Middle frontal gyrus (tissue), 1 donor: ENCODE measurements at regions not wholly inside any gene's neighbourhood (a gene's known extent, or its start where the extent isn't known, plus 50 kb on each side); places are given as distances from the start of the nearest gene placed in this dataset.
"Not testable (repeated sequence)": the region's sequence is repeated elsewhere in the genome, so short reads cannot be mapped to it uniquely, and the experiment has no call there.

ENCODE experiments used
- DNase-seq: peaks from one replicate; pipeline ENCODE4 v3.0.0-alpha.2; 2015; ENCODE audit warnings: low spot score; ENCODE audit errors: extremely low spot score

DNA sequence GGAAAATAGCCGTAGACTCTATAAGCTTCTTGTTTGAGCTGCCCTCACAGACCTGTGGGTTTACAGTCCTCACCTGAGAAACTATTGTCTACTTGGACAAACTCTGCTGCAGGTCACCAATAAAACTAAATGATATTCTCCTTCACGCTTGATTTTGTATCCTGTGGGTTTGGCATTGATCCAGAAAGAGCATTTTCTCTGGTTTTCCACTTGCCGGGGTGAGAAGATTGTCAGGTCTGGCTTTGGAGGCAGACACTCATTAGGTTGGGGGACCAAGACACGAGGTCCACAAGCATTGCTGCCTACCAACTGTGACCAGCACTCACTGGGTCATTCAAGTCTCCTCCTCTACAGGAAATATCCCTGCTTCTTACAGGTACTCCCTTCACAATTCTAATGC lies 68.5 kb downstream of the CDC14C start:
- DNase-seq: no peak

DNA sequence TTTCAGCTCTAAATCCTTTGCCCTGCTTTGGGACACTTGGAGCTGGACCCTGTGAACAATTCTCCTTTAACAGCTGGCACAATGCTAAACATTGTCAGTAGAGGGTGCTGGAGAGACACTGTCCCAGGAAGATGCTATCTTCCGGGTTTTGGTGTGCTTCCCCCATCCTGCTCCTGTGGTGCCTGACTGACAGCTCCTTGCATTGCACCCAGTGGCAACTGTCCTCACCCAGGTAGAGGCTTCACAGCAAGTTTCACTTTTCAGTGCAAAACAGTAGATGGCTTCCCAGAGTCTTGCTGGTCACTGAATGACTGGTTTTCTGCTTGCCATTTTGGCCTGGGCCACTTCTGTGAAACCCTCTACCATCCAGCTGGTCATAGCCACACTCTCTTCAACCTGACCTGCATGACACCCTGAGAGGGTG lies 77.3 kb downstream of the CDC14C start:
- no peak for DNase-seq

DNA sequence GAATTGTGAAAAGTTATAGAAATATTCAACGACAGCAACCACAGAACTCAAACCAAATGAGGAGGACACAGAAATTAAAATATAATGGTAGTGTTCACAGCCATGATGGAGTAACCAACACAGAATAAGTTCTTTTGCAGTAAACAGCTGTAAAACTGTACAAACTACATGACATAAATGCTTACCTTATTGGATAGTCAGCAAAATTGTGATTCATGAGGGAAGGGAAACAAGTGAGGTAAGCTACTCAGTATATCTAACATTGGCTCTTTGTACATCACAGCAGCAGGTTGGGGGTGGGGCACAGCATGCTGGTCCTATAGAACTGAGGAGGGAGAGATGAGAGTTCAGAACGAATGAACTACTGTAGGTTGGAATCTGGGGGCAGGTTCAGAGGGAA lies 86.4 kb downstream of the CDC14C start:
- no peak for DNase-seq

DNA sequence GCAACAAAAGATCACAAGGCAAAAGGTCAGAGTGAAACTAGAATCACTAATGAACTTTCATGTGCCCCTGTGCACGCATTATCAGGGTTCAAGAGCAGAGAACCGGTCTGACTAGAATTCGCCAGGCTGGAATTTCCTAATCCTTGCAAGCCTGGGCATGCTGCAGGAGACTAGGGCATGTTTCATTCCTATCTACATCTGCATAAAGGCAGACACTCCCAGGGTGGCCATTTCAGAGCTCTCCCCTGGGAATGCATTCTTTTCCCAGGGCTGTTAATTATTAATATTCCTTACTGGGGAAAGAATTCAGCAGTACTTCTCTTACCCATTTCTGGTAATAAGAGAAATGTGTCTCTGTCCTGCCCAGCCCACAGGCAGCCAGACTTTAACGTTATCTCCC lies 90.5 kb downstream of the CDC14C start:
- DNase-seq: no peak

DNA sequence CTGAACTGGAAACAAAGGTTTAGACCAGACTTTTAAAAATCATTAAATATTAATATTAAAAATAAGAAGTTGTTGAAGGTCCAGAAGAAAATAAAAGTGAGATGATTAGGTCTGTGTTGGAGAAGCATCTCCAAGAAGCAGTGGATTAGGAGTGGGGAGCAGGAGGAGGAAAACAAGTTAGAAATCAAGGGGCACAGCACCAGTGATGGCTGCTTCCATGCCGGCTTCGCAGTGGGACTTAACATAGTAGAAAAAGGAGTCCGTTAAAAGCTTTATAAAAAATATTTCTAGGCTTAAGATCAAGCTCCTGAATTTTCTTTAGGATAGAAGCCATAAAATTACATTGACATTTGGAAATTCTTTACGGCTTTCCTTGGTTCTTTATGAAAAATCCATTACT lies 95.8 kb downstream of the CDC14C start:
- DNase-seq: no peak

DNA sequence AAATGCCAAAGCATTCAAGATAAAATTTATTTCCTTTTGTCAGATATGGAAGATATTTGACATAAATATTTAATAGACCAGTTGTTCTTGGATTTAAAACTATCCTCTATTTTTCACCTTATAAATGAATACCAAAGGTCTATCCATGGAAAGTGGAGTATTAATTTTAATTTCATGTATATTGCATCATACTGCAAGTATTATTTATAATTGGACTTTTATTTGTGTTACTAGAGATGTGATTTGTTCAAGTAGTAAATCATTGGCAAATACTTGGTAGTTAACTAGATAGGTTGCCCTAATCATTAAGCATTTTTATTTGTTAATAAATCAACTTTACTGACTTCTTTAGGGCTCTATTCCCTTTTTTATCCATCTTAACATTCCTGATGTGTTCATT lies 98.1 kb downstream of the CDC14C start:
- DNase-seq: no peak

DNA sequence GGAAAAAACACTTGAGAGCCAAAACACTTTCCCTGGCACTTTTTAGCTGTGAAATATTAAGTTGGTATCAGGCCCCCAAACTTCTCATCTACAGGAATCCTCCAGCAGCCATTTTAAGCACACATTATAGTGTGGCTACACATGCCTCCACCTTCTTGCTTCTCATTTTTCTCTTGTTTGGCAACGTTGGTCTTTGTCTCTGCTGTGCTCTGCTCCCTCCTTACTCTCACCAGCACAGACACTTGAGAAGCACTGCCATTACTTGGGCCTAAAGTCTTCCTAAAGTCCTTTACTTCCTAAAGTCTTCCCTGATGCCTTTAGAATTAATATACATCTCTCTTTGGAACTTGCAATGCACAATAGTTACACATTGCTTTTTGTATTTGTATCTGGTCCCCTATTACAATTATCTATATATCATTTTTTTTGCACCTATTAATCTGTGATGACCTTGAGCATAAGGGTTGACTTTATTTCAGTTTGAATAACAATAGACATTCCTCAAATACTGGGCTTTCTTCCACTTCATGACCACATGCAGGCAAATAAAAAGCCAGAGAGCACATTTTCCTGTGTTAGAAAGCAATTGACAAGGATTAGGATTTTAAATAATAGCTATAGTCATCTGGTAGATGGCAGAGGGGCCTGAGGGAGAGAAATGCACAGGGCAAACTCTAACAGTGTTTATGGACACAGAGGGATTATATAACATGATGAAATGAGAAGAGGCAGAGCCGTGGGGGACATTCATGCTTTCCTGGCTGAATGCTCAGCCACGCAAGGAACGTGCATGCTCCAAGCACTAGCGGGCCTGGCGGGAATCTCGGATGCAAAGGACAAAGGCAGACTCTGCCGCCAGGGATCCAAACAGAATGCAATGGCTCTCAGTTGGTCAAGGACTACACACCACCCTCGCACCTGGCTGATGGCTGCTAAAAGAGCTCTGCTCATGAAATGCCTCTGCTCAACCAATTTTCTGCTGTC lies 99.3 kb downstream of the CDC14C start:
- no peak for DNase-seq

DNA sequence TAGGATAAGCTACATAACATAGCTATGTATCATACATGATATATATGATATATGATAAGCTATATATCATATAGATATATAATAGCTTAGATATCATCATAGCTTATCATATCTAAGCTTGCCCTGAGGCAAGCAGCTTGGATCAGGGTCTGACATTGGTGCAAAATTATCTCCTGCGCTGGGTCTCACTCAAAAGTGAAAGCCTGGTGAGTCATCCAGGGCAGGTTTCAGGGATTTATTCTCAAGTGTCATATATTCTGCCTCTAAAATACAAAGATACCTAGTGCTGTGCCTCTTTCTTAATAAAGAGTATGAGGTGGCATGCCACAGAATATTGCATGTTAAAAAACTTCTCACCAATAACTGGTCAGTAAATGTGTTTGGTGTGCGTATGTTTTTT lies 105.9 kb downstream of the CDC14C start:
- DNase-seq: no peak

DNA sequence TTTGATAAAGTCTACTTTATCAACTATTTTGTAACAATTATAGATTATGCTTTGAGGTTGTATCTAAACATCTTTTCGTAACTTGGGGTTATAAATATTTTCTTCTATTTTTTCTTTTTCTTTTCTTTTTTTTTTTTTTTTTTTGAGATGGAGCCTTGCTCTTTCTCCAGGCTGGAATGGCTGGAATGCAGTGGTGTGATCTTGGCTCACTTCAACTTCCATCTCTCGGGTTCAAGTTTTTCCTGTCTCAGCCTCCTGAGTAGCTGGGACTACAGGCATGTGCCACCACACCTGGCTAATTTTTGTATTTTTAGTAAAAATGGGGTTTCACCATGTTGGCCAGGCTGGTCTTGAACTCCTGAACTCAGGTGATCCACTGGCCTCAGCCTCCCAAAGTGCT lies 108.8 kb downstream of the CDC14C start:
- not testable (repeated sequence) for DNase-seq

DNA sequence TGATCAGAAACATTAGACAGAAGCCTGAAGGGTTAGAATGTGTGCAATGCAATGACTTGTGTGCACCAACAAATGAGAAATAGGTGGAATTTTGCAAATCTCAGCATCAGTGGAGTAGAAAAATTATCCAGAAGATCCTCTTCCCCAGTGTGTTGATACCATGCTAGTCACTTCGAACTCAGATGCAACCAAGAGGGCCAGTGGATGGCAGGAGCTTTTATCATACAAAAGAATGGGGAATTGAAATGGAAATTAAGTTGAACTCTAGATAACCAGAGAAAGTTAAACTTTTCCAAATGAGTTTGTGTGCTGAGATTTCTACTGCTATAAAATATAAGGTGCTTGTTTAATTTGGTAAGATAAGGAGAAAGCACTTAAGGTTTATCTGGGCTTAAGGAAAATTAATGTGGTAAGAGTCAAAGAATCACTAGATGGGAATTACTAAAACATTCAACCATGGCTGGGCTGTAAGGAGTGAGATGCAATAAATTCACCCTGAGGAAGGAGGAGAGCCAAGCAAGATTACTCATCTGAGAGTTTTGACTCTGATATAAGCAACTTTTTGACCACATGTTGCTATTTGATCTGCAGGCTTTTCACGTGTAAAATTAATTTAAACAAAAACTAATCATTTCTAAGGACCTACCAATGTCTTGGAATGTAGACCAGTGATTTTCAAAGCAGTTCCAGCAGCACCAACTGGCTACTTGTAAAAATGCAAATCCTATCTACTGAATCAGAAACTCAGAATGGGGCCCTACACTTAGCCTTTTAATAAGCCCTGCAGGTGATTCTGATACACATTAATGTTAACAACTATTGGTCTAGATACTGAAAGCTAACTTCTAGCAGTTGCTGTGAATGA lies 113.2 kb downstream of the CDC14C start:
- no peak for DNase-seq

DNA sequence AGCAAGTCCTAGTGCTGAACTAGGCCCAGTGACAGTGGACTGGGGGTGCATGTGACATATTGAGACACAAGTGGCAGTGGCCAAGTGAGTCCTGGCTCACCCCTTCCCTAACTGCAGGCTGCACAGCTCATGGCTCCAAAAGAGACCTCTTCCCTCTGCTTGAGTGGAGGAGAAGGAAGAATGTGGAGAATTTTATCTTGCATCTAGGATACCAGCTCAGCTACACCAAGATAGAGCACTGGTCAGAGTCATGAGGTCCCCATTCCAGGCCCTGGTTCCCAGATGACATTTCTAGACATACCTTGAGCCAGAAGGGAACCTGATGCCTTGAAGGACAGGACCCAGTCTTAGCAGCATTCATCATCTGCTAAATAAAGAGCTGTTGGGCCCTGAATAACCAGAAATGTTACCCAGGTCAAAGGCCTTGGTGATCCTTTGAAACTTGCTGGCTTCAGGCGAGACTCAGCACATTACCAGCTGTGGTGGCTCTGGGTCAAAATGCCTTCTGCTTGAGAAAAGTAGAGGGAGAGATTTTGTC lies 114.5 kb downstream of the CDC14C start:
- DNase-seq: no peak

DNA sequence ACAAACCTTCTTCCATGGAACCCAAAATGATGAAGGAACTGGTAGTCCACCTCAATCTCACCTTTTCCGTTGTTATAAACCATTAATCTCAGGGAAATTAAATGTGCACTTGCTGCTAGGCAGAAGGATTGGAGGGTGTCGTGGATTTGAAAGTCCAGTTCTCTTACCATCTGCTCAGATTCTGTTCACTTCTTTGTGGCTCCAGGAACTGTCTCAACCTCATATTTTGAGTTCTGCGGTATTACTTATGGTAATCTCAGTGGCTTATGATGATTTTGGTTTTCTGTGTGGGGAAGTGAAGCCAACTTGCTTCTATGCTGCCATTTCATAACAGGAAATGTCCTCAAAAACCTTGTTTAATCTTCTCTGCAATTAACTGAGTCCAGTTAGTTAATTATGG lies 136.4 kb downstream of the CDC14C start:
- no peak for DNase-seq

DNA sequence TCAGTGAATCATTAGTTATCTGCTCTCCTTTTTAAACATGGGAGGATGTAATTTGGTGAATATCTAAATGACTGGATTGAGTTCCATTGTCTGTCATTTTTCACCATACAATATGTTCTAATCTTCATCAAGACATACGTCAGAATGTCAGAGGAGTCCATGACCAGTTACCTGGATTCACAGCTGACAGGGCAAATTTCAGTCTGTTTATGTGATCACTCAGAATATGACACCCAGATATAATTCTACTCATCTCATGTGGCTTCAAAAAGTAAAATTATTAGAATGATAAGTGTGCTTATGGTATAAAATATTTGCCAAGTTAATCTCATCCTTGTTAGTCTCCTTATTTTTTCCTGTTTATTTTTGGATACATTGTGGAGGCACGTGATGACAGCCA lies 150.2 kb downstream of the CDC14C start:
- no peak for DNase-seq

DNA sequence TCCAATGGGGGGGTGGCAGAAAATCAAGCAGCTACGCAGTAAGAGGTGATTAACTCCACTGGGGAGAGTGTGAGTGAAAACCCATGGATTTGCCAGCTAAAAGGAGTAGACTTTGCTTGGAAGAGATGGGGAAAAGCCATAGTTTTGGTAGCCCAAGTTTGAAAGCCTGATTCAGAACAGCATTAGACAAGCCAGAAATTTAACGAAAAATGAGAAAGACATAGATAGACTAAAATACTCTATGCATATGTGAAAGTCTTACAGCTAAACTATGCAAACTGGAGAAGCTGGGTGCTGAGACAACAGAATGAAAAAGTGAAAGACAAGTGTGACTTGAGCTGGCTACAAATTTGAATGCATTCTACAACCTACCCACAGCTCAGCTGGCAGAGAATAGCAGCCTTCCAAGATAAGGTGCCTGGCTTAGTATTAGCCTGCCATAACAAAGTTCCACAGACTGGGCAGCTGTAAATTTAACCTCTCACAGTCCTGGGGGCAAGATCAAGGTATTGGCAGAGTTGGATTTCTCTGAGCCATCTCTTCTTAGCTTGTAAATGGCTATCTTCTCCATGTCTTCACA lies 156.6 kb downstream of the CDC14C start:
- DNase-seq: no peak

DNA sequence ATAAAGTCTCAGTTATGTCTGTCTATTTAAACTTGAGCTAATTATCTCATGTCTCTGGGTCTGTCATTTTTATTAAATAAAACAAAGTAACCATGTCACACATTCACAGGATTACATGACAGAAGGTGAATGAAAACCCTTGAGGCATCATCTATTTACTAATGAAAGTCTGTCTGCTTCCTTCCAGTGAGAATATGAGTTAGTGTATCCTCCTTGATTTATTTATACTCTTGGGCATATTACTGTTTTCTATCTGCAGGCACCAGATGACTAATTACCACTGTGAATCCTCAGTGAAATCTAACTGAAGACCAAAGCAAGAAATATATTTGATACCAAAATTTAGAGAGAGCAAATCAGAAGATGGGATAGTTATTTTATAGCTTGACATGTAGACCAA lies 163.7 kb downstream of the CDC14C start:
- no peak for DNase-seq

DNA sequence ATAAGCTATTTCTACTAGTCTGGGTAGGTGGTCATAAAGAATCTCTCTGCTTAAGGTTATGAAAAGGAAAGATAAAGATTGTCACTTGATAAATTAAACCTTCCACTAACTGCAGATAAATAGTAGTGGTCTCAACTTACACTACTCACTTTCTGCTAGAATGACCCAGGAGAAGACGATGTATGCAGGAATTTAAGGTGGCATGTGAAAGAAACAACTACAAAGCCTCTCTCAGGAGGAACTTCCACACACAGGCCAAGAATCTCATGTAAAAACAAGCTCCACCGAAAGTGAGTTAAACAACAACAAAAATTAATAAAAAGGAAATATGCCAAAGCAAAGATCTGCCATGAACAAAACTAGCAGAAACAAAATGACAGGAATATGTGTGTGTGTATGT lies 165.4 kb downstream of the CDC14C start:
- no peak for DNase-seq

DNA sequence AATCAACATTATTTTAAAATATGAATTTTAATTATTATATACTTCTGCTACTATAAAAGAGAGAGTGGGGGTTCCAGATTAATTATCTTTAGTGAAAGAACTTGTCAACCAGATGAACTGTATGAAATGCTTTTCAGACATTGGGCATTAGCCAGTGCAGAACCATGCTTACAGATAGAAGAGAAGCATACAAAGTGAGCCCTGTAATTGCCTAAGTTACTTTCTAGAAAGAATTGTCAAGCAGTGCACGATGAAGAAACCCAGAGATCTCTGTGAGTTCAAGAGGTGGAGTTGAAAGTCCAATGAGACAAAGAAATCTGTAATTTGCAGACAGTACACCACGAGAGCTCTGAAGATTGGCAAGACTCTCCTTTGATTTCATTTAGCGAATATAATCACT lies 166.7 kb downstream of the CDC14C start:
- no peak for DNase-seq

DNA sequence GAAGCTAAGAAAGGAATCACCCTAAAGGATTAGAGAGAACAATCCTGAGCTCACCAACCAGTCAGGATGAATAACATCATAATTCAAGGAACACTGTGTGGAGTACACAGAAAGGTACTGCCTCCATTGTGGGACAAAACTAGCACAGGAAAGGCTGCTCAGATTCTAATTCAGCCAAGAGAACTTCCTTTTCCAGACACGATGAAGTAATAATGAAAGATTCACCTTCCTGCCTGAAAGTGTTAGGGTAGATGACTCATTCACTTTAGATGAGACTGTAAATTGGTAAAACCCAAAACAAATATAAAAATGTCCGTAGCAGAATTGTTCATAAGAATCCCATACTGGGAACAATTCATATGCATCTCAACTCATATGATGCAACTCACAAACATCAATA lies 167.2 kb downstream of the CDC14C start:
- no peak for DNase-seq

DNA sequence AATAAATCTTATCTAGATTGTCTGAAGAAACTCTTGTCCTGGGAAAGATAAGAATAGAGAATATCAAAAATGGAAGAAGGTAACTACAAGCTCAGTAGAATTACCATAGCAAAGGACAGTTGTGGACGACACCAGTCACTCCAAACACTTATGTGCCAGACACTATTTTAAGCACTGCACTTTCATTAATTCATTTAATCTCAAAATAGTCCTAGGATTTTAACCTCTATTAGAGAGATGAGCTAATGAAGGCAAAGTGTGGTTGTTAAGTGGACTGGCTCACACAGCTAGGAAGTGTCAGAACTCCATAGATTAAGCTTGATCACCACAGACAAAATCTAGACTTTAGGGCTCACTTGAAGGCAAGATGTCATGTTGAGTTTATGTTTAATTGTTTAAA lies 168.9 kb downstream of the CDC14C start:
- no peak for DNase-seq

DNA sequence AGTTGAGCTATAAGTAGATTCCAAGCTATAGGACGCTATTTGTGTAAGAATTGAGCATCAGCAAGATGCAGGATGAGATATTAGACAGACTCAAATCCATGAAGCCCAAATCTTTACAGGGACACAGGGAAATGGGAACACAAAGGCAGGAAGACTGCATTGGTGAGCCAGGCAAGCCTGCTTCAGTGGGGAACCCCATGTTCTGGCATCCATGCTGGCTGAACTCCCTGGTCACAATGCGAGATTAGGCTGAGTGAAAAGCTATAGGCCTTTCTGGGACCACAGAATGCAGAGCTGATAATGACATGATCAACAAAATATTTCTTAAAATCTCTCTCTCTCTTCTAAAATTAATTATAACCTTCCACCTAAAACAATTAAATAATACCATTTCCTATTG lies 170.5 kb downstream of the CDC14C start:
- DNase-seq: no peak

DNA sequence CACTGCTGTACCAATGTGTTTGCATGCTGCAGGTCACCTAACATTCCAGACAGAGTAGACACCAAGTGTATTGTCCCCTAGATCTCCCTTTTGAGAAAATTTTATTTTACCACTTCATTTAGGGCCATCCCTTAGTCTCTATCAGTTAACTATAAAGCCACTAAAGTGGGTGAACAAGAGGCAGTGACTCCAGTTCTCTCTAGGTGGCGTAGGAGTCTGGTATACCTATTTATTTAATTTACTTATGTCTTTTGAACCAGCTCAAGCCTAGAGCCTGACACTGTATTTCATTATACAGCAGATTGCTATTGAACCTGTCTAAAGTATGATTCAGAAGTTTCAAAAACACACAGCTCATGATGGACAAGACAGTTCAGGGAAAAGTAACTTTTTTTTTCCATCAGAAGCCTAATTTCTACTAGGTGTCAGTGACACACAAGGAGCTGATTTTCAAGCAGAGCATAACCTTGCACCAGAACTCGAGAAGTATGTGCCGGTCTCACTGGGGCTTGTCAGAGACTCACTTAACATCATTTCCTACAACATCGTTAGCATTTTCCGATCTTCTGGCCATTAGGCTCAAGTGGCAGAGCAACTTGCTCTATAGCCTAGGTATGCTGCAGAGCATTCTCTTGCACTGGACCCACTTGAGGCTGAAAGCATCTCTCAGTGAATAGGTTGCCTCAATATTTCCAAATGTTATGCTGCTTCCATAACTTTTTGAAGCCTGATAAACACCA lies 175.4 kb downstream of the CDC14C start:
- DNase-seq: no peak
